HT1080 (cell line): ENCODE measurements at regions not wholly inside any gene's neighbourhood (a gene's known extent, or its start where the extent isn't known, plus 50 kb on each side); places are given as distances from the start of the nearest gene placed in this dataset.
"Not testable (repeated sequence)": the region's sequence is repeated elsewhere in the genome, so short reads cannot be mapped to it uniquely, and the experiment has no call there.

Source experiments
- DNase-seq: peaks from one replicate; pipeline ENCODE4 v3.0.0-alpha.2; 2015; ENCODE audit warnings: low read depth

- no peak for DNase-seq
Observed at GRCh38 chr10:20616918-20617810, 279.9 kb downstream of the NEBL start.

DNA sequence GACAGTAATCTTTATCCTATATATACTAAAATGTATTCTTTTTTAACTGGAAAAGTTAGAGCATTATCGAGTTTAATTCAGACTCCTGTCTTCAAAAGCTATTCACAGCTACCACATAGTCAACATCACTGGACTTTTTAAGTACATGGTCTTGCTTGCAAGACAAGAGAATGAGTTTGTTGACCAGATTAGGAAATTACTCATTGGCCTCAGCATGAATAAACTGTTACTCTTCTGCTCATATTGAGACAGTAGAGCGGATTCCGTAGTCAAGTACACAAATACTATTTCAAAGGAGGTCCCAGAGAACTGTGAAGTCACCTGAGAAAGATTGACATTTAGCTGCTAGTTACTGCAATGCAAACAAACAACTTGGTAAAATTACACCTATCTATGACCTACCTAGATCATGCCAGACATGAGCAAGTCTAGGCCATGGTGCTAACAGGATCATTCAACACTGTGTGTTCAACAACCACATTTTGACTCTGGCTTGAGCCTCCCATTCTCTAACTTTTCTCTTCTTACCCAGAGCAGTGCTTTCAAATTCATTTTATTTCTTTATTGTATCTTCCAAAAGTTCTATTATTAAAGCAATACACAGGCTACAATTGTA lies 280.9 kb downstream of the NEBL start:
- DNase-seq: no peak

DNA sequence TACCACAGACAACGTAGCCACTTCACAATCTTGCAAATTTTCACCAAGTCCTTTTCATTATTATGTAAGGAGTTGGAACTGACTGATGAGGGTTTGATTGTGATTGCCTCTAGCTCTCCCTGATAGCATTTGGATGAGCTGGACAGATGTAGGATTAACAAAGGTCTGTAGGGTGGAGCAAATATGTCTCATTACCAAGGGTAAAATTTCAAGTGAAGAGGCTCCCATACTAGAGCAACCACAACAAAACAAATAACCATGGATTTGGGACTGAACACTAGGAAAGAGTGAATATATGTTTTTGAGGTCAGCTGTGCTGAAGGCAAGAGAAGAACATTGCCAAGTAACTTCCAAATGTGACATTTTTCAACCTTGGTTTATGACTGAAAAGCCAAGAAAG lies 281.7 kb downstream of the NEBL start:
- DNase-seq: no peak

- no peak for DNase-seq
Observed at GRCh38 chr10:20614911-20615310, 282.2 kb downstream of the NEBL start.

GRCh38 chr10:20608503-20608902 lies 288.6 kb downstream of the NEBL start:
- DNase-seq: no peak

- DNase-seq: no peak
Observed at GRCh38 chr10:20606985-20607384, 290.1 kb downstream of the NEBL start.

DNA sequence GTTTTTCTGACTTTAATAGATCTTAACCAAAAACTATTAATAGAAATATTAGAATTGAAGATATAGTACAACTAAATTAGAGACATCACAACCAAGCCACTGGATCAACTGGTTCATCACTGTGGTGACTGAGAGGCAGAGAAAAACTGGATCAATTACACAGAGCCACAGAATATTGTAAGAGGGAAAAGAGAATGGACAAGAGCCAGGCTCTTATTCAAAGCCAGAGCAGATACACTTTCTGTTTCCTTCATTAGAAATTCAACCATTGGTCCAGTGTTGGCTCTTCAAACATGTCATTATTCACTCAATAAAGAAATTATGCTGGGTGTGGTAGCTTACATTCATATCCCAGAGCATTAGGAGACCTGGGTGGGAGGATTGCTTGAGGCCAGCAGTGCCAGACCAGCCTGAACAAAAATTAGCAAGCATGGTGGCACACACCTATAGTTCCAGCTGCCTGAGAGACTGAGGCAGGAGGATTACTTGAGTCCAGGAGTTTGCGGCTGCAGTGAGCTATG lies 295.1 kb downstream of the NEBL start:
- DNase-seq: no peak

DNA sequence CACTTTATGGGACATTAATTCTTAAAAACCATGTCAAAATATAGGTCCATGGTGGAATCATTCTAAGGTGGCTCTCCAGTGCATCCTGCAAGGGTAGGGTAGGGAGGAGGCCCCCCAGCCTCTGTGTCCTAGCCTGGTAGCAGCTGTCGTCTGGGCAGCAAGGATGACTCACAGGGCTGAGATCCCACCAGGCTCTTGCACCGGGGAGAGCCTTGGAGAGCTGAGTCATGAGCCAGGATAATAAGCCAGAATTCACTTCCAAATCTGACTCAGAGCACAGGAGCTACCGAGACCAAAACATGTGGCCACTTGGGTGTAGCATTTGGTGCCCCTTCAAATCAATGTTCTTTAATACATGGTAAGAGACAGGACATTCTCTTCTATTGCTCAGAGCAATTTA lies 298.5 kb downstream of the NEBL start:
- DNase-seq: peak; percentile 90

DNA sequence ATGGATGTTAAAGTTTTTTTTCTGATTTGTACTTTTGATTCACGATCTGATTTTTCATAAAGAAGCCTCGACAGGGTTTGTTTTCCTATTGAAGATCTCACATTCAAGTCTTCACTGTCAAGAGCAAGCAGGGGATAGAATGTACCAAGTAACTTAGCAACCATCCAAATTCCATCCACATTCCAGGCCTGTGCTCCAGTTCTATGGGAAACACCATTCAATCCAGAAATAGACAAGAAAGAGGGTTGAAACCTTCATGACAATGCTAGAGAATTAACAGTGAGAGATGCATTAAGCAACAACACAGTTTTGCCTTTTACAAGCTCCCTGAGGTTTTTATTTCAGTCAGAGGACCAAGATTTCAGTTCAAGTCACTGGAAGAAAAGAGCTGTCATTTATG lies 300.2 kb downstream of the NEBL start:
- DNase-seq: no peak

- DNase-seq: peak; percentile 7
Observed at GRCh38 chr10:20596065-20596755, 300.9 kb downstream of the NEBL start.

- peak; percentile 28 for DNase-seq
Observed at GRCh38 chr10:20593649-20594048, 303.5 kb downstream of the NEBL start.

DNA sequence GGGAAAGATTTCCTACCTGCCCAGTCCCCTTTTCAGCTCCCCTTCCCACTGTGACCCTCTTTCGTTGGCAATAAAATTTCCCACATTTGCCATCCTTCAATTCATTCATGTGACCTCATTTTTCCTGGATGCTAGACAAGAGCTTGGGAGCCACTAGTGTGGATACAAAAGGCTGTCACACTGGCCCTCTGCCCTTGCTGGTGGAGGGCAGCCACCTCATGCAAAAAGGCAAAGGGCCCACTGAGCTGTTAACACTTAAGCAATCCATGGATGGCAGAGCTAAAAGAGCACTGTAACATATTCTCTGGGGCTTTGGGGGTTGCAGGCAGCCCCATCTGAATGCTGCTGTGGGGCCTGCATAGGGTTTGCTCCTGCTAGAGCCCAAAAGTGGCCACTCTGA lies 315.1 kb downstream of the NEBL start:
- no peak for DNase-seq

GRCh38 chr10:20573924-20574323 lies 323.2 kb downstream of the NEBL start:
- no peak for DNase-seq

- not testable (repeated sequence) for DNase-seq
Observed at GRCh38 chr10:20555990-20556389, 341.1 kb downstream of the NEBL start.

GRCh38 chr10:20552382-20552781 lies 344.7 kb downstream of the NEBL start:
- no peak for DNase-seq

GRCh38 chr10:20551761-20552160 lies 345.4 kb downstream of the NEBL start:
- no peak for DNase-seq

DNA sequence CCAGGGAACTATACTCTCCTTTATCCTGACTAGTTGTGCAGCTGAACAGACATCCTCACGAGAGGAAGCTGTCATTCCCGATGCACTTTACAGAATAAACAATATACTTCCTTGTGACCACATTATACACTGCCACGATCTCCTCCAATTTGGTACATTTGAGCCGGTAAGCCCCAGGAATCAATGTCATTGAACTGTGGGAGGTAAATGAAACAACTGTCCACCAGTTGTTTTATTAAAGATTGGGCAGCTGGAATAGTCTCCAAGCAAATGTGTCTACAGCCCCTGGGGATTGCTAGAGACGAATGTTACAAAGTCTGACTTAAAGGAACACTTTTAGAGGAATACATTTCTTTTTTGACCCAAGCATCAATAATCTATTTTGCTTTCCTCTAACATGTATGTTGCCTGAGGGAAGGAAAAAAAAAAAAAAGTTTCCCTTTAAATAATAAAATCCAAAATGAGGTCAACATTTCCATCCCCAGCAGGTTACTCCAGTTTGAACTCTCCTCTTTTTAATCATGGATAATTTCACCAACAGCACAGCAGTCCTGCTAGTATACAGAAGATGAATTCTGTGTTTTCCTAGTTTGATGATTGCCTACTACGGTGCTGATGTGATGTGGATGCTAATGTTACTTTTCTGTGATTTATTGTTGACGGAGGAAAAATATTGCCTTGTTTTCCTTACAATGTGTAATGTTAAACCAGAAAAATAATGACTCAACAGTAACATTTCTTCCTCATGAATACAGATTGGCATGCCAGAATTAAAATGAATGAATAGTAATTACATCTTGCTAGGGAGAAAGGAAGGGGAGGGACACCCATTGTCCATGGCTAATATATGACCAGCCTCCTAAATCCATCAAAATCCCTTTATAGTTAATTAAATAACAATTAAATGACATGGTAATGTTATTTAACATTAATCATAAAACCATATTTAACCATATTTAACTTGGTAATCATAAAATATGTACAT lies 360.9 kb downstream of the NEBL start:
- no peak for DNase-seq

- DNase-seq: peak; percentile 2
Observed at GRCh38 chr10:20531241-20531883, 365.7 kb downstream of the NEBL start.

GRCh38 chr10:20521186-20521585 lies 375.9 kb downstream of the NEBL start:
- DNase-seq: no peak

GRCh38 chr10:20515654-20516053 lies 381.5 kb downstream of the NEBL start:
- DNase-seq: no peak
